ENCODE measurements at regions not wholly inside any gene's neighbourhood (a gene's known extent, or its start where the extent isn't known, plus 50 kb on each side); places are given as distances from the start of the nearest gene placed in this dataset.
"Not testable (repeated sequence)": the region's sequence is repeated elsewhere in the genome, so short reads cannot be mapped to it uniquely, and the experiment has no call there.

- no peak for DNase-seq
Observed at GRCh38 chr5:2375757-2376250, 375.7 kb downstream of the IRX2 start.

- no peak for DNase-seq
Observed at GRCh38 chr5:2375291-2375690, 376.2 kb downstream of the IRX2 start.

GRCh38 chr5:2374703-2375102 is 376.8 kb downstream of the IRX2 start:
- DNase-seq = no peak

DNA sequence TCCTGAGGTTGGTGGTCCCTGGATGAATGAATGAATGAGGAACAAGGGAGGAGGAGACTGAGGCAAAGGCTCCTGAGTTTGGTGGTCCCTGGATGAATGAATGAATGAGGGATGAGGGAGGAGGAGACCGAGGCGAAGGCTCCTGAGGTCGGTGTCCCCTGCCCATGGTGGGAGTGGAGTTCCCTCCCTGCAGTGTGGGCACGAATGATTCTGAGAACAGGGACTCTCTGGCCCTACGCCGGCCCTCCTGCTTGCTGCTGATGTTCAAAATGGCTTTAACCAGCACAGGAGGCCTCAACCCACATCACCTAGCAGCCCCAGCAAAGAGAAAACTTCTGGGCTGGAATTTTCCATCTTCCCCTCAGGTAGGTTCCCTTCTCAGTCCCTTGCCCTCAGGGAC is 377.8 kb downstream of the IRX2 start:
- no peak for DNase-seq

DNA sequence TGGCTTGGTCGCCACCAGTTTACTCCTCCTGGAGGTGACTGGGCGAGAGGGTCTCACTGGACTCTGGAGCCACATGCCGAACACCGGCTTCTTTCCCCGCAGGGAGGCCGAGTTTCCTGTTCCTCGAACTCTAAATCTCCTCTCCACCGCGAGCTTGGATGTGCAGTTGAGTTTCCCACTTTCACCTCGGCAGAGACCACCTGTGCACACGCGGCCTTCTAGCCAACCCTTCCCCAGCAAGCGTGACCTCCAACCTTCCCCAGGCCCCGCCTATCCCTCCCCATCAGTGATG is 380.1 kb downstream of the IRX2 start:
- no peak for DNase-seq

- DNase-seq = no peak
Observed at GRCh38 chr5:2370626-2371418, 380.7 kb downstream of the IRX2 start.

DNA sequence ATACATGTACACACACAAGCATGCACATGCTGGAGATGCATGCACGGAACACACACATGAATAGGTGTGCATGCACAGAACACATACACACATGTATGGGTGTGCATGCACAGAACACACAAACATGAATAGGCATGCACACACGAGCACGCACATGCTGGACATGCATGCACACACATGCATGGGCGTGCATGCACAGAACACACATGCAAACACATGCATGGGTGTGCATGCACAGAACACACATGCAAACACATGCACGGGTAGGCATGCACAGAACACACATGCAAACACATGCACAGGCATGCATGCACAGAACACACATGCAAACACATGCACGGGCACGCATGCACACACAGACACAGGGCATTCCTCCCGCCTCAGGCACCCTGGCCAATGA is 382.3 kb downstream of the IRX2 start:
- no peak for DNase-seq

DNA sequence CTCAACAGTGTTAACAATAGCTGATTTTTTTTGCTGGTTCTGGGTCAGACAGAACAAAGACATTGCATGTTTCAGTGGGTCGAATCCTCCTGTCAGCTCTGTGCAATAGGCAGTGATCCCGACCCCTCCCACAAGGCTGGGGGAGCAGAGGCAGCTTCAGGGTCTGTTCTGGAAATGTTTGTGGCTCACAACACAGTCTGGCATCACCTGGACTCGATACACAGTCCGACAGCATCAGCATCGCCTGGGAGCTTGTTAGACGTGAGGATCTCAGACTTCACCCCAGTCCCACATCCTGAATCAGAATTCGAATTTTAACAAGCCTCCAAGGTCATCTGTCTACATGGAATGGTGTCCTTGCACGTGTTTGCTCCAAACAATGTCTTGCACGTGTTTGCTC is 384.7 kb downstream of the IRX2 start:
- DNase-seq = no peak

DNA sequence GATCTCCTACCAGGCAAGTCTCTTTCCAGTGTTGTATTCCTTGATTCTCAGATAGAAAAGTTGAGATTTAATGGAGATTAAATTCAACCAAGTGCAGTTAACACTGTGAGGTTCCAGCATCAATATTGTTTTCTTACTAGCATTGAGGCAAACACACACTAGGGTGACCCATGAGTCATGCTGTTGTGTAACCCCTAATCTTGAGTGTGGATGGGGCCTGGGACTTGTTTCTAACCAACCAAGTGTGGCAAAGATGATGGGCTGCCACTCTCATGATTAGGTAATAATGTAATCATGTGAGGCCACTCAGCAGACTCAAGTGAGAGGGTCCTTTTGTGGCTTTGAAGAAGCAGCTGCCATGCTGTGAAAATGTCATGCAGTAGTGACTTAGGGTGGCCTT is 394.2 kb downstream of the IRX2 start:
- no peak for DNase-seq

GRCh38 chr5:2355859-2356258 is 395.6 kb downstream of the IRX2 start:
- DNase-seq = no peak

GRCh38 chr5:2353871-2354440 is 397.5 kb downstream of the IRX2 start:
- DNase-seq = no peak

GRCh38 chr5:2353211-2353610 is 398.3 kb downstream of the IRX2 start:
- DNase-seq = no peak

- no peak for DNase-seq
Observed at GRCh38 chr5:2352101-2352861, 399.2 kb downstream of the IRX2 start.

GRCh38 chr5:2349768-2350167 is 401.7 kb downstream of the IRX2 start:
- DNase-seq = not testable (repeated sequence)

DNA sequence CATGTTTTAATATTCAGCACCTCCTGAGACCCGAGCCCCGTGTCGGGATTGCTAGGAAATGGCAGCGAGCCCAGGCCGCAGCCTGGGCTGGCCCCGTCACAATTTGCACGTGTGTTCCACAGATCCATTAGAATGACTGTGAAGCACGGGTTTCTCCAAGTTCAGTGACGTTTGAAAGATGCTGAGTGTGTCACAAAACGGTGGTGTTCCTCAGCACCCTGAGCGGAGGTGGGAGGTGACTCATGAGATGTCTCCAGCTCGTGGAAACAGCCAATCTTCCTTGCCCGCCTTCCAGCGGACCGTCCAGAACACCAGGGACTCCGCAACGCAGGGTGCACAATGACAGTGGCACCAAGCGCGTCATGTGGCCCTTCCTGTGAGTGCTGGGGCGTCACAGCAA is 412.8 kb downstream of the IRX2 start:
- no peak for DNase-seq

GRCh38 chr5:2335733-2336515 is 415.6 kb downstream of the IRX2 start:
- DNase-seq = no peak

- no peak for DNase-seq
Observed at GRCh38 chr5:2335125-2335732, 416.2 kb downstream of the IRX2 start.

DNA sequence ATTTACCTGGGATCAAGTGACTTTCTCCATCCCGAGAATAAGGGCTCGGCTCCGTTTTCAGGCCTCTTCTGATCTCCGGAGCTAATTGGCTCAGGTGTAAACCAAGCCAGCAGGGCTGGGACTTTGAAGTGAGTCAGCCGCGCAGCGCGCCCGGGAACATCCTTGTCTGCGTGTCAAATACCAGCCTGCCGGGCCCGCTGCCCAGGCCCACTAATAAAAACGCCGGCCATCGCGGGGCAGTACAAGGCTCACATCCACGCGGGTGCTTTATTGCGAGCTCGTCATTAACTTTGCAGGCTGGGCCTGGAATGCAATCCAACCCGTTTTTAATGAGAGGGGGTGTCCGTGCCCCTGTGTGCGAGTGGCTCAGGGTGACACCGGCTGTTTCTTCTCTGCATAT is 416.8 kb downstream of the IRX2 start:
- no peak for DNase-seq

DNA sequence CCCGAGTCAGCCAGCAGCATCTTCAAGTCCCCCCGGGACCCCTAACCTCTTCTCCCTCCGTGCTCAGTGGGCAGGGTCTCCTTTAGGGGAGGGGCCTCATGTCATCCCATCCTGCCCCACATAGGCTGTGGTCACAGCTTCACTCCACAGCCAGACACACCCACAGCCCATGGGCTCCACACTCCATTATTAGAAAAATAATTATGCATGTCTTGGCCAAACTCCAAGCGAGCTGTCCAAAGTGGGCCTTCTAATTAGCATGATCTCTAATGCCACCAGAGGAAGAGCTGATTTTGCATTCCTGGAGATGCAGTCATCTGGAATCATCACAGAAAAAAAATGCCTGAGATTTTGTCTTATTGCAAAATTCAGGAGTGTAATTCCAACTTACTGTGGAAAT is 418.2 kb downstream of the IRX2 start:
- DNase-seq = no peak

DNA sequence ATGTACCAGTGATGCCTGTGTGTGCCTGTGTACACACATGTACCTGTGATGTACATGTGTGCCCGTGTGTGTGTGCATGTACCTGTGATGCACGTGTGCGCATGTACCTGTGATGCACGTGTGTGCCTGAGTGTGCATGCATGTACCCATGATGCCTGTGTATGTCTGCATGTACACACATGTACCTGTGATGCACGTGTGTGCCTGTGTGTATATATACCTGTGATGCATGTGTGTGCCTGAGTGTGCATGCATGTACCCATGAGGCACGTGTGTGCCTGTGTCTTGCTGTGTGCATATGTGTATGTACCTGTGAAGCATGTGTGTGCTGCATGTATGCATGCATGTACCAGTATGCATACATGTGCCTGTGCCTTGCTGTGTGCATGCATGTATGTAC is 419.0 kb downstream of the IRX2 start:
- no peak for DNase-seq

DNA sequence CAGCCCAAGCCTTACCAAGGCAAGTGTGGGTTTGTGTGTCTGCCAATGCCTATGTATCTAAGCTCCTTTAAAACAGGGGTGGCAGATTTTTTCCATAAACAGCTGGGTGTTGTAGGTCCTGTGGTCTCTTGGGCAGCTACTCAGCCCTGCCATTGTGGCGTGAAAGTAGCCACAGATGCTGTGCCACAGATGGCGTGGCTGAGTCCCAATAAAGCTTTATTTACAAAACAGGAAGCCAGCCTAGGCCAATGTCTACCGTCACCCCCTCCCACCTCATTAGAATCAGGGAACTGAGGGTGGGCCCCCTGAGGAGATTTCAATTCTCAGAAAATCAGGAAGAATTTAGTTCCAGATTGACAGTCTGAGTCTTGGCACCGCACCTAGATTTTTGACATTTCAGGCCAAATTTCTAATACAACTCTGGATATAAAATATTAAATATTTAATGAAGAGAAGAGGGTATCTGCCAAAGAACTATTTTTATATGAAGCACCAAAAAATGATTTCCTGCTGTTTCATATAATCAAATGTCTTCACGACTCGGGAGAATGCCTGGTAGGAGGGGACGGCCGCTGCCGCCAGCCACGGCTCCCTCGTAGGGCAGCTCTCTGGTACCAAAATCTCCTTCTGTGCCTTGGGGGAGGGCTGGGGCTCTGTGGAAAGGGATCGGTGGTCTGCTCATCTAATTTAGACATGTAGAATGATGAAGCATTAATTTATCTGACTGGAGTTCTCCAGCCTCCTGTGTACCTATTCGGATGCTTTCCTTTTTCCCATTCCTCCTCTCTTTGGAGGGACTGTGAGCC is 420.9 kb downstream of the IRX2 start:
- no peak for DNase-seq

DNA sequence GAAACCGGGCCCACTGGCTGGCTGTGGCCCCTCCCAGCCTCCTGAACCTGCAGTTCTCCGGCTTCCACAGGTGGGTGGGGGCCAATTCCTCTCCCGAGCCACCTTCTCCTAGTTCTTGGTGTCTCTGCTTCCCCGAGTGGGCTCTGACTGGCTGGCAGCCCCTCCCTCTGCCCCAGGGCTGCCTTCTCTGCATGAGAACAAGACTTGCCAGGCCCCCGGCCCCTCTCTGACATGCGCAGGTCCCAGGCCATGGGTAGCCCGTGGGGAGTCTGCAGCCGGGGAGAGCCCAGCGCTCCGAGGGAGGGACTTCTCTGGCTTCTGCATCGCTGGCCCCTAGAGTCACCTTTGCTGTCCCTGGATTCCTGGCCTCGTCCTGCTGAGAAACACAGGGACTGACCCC is 421.7 kb downstream of the IRX2 start:
- no peak for DNase-seq

Data from CD4-positive, alpha-beta T cell treated with Interferon gamma for 1 hour (primary cell).